Fibroblast of lung (primary cell): ENCODE measurements at regions not wholly inside any gene's neighbourhood (a gene's known extent, or its start where the extent isn't known, plus 50 kb on each side); places are given as distances from the start of the nearest gene placed in this dataset.
A peak's percentile ranks its signal among the peaks of the same experiment; 100 is the strongest.

Source experiments
- DNase-seq, 2 donors: peaks; one replicate each; pipeline versions ENCODE4 v3.0.0 to v3.0.0-alpha.2; 2010; ENCODE audit warnings: low read depth in 2 of 2
- H2AFZ ChIP-seq: 2 replicates; pipeline ENCODE4 v1.5.1; 2012; ENCODE audit warnings: low read length, control low read depth, inconsistent platforms
- H3K27ac ChIP-seq: 2 replicates; pipeline ENCODE4 v1.5.1; 2011; ENCODE audit warnings: low read length, control low read depth; ENCODE audit not compliant: insufficient read depth
- H3K27me3 ChIP-seq: 2 replicates; pipeline ENCODE4 v1.5.1; 2011; ENCODE audit warnings: mild to moderate bottlenecking, low read length; ENCODE audit not compliant: control insufficient read depth, insufficient read depth
- H3K36me3 ChIP-seq: 2 replicates; pipeline ENCODE4 v1.5.1; 2011; ENCODE audit warnings: low read length; ENCODE audit not compliant: control insufficient read depth, insufficient read depth
- H3K4me1 ChIP-seq: 2 replicates; pipeline ENCODE4 v1.5.1; 2011; ENCODE audit warnings: low read length; ENCODE audit not compliant: control insufficient read depth, insufficient read depth; ENCODE audit errors: extremely low read depth
- H3K4me2 ChIP-seq: 2 replicates; pipeline ENCODE4 v1.5.1; 2011; ENCODE audit warnings: low read length, control low read depth; ENCODE audit not compliant: insufficient read depth; ENCODE audit errors: extremely low read depth
- H3K4me3 ChIP-seq, 4 experiments: fragments of 200-600 bp in 1 of 4; sonication (generic) in 1 of 4; replicated peaks in 1 of 4; 2 replicates each; pipeline ENCODE4 v1.5.1; 2011 to 2016; ENCODE audit warnings: low read length in 4 of 4, low read depth in 3 of 4, mild to moderate bottlenecking in 3 of 4, control low read depth in 2 of 4, inconsistent platforms in 1 of 4, mixed read lengths in 1 of 4; ENCODE audit not compliant: insufficient read depth in 1 of 4; ENCODE audit errors: control extremely low read depth in 1 of 4
- H3K79me2 ChIP-seq: 2 replicates; pipeline ENCODE4 v1.5.1; 2012; ENCODE audit warnings: mild to moderate bottlenecking, low read length, inconsistent platforms; ENCODE audit not compliant: control insufficient read depth, insufficient read depth
- H3K9ac ChIP-seq: 2 replicates; pipeline ENCODE4 v1.5.1; 2011; ENCODE audit warnings: mild to moderate bottlenecking, low read length, control low read depth; ENCODE audit not compliant: insufficient read depth
- H3K9me3 ChIP-seq: 2 replicates; pipeline ENCODE4 v1.5.1; 2012; ENCODE audit warnings: low read depth, low read length; ENCODE audit not compliant: control insufficient read depth, insufficient read depth
- H4K20me1 ChIP-seq: 2 replicates; pipeline ENCODE4 v1.5.1; 2011; ENCODE audit warnings: low read length; ENCODE audit not compliant: control insufficient read depth, insufficient read depth; ENCODE audit errors: extremely low read depth
- EZH2 ChIP-seq: IDR thresholded peaks from 2 replicates; pipeline ENCODE4 v1.5.1; 2012; ENCODE audit warnings: low read length, control low read depth, mild to moderate bottlenecking; ENCODE audit errors: missing control alignments
- TF ChIP-seq, protein P1 (sequence below), 2 donors: IDR thresholded peaks in 1 of 2; conservative IDR thresholded peaks in 1 of 2; 1 replicate in 1 of 2; 2 replicates in 1 of 2; pipeline ENCODE4 v1.5.1; 2011 to 2012; ENCODE audit warnings: low read length in 2 of 2, control low read depth in 1 of 2, inconsistent platforms in 1 of 2, low read depth in 1 of 2, mild to moderate bottlenecking in 1 of 2

DNA sequence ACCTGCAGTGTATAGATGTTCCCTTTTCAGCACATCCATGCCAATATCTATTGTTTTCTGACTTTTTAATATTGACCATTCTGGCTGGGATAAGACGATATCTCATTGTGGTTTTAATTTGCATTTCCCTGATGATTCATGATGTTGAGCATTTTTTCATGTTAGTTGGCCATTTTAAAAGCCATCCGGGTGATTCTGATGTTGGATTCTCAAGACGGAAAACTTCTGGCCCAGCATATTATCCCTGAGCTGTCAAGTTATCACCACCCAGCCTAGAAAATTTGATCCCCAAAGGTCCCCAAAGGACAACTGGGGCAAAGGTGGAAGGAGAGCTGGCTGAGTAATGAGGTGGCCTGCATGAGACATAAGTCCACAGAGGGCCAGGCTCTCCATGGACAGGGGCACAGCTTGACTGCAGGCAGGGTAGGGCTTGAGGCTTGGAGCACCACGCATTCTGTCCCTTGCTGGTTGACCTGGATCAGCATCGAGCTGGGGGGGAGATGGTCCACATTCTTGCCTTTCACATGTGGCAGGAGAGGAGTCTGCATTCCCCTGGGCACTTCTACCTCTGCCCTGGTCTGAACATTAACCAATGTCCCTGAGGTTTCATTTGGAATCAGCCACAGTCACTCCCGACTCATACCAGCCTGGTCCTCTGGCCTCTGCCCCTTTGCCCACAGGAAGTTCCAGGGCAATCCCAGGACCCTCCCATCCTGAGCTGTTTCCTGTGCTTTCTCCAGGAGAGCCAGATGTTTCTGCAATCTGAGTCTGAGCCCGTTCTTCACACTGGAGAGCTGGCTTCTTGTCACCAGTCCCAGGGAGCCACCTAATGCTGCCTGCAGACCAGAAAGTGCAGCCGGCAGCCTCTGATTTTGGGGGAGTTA lies 69.2 kb downstream of the ISG20 start:
- peaks cover 12% of the 10 kb centered on the region for H3K4me1 ChIP-seq
- H2AFZ ChIP-seq = peak overlapping the region; percentile 29
- H3K36me3 ChIP-seq = no peaks in the 10 kb centered on the region
- H4K20me1 ChIP-seq = no peaks in the 10 kb centered on the region
- peak overlapping the region; percentile 60 for H3K27ac ChIP-seq
- H3K27me3 ChIP-seq = peaks cover 6% of the 10 kb centered on the region
- H3K4me3 ChIP-seq = no peak overlapping the region
- TF ChIP-seq EZH2 = no peak
- TF ChIP-seq, protein P1, sequence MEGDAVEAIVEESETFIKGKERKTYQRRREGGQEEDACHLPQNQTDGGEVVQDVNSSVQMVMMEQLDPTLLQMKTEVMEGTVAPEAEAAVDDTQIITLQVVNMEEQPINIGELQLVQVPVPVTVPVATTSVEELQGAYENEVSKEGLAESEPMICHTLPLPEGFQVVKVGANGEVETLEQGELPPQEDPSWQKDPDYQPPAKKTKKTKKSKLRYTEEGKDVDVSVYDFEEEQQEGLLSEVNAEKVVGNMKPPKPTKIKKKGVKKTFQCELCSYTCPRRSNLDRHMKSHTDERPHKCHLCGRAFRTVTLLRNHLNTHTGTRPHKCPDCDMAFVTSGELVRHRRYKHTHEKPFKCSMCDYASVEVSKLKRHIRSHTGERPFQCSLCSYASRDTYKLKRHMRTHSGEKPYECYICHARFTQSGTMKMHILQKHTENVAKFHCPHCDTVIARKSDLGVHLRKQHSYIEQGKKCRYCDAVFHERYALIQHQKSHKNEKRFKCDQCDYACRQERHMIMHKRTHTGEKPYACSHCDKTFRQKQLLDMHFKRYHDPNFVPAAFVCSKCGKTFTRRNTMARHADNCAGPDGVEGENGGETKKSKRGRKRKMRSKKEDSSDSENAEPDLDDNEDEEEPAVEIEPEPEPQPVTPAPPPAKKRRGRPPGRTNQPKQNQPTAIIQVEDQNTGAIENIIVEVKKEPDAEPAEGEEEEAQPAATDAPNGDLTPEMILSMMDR (conservative IDR thresholded peaks at IDR 0.05 in 1 of 2, IDR thresholded peaks at IDR 0.05 in 1 of 2; ENCODE audit: low read depth in 1 of 2, low read length in 2 of 2) = no peak
- peak in 1 of 2 donors; percentile 36 for DNase-seq
- no peaks in the 10 kb centered on the region for H3K79me2 ChIP-seq
- H3K9me3 ChIP-seq = no peaks in the 10 kb centered on the region
- peak overlapping the region; percentile 69 for H3K4me2 ChIP-seq
- no peak overlapping the region for H3K9ac ChIP-seq

DNA sequence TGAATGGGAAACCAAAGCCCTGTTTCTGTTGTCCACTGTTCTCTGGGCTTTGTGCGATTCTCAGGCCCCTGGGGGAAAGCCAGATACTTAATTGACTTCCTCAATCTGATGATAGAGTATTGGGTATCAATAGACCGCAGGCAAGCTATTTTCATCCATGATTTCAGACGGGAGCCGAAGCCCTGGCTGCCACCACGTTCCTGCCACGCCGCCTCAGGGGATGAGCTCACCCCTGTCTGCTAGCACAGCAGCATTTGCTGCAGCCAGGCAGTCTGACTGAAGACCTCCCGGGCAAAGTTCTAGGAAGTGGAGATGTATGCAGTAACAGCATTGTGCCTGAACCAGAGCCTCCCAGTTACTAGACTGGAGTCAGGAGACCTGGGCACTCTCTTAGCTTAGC lies 69.8 kb downstream of the ISG20 start:
- H3K27me3 ChIP-seq = peaks cover 6% of the 10 kb centered on the region
- no peaks in the 10 kb centered on the region for H3K36me3 ChIP-seq
- H3K4me1 ChIP-seq = peaks cover 12% of the 10 kb centered on the region
- no peak for DNase-seq
- no peaks in the 10 kb centered on the region for H3K9me3 ChIP-seq
- H3K27ac ChIP-seq = peak overlapping the region; percentile 60
- no peak overlapping the region for H3K4me3 ChIP-seq
- H3K4me2 ChIP-seq = peak overlapping the region; percentile 69
- H3K9ac ChIP-seq = no peak overlapping the region
- no peaks in the 10 kb centered on the region for H4K20me1 ChIP-seq
- H3K79me2 ChIP-seq = no peaks in the 10 kb centered on the region
- TF ChIP-seq, protein P1 (conservative IDR thresholded peaks at IDR 0.05 in 1 of 2, IDR thresholded peaks at IDR 0.05 in 1 of 2; ENCODE audit: low read depth in 1 of 2, low read length in 2 of 2) = no peak
- no peak for TF ChIP-seq EZH2
- H2AFZ ChIP-seq = no peak overlapping the region

DNA sequence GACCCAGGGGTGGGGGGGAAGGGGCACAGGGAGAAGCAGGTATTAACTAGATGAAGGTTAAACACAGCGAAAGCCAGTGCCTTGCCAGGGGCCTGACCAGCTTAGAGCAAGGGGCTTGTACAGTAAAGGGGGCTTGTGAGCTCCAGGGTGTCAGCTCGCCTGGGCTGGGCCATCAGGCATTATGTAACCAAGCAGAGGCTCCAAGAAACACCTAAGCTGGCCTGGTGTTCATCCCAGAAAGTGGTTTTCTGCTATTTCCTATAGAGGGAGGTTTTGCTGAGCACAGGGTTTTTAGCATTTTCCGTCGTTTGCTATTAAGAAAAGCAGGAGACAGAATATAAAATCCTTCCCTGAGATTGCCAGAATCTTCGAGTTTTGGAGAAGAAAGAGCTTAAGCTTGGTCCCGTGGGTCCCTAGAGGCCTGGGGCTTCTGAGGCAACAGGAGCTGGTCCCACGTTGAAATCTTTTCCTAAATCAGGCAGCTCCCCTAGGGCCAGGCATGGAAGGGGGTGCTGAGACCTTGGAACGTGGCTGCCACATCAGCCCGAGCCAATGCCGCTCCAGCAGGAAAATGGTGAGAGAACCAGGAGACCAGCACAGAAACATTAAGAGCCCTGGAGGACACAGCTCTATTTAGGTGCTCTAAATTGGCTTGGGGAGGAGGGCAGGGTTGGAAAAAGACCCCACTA lies 71.4 kb downstream of the ISG20 start:
- no peak overlapping the region for H3K9ac ChIP-seq
- no peak for DNase-seq
- H3K4me2 ChIP-seq = no peak overlapping the region
- H3K36me3 ChIP-seq = no peaks in the 10 kb centered on the region
- no peak overlapping the region for H2AFZ ChIP-seq
- H3K4me3 ChIP-seq = no peak overlapping the region
- no peaks in the 10 kb centered on the region for H3K79me2 ChIP-seq
- no peaks in the 10 kb centered on the region for H4K20me1 ChIP-seq
- TF ChIP-seq EZH2 = no peak
- TF ChIP-seq, protein P1 (conservative IDR thresholded peaks at IDR 0.05 in 1 of 2, IDR thresholded peaks at IDR 0.05 in 1 of 2; ENCODE audit: low read depth in 1 of 2, low read length in 2 of 2) = no peak
- peaks cover 9% of the 10 kb centered on the region for H3K4me1 ChIP-seq
- H3K9me3 ChIP-seq = no peaks in the 10 kb centered on the region
- H3K27me3 ChIP-seq = peaks cover 10% of the 10 kb centered on the region
- H3K27ac ChIP-seq = no peak overlapping the region
